ENCODE measurements at regions not wholly inside any gene's neighbourhood (a gene's known extent, or its start where the extent isn't known, plus 50 kb on each side); places are given as distances from the start of the nearest gene placed in this dataset.

DNA sequence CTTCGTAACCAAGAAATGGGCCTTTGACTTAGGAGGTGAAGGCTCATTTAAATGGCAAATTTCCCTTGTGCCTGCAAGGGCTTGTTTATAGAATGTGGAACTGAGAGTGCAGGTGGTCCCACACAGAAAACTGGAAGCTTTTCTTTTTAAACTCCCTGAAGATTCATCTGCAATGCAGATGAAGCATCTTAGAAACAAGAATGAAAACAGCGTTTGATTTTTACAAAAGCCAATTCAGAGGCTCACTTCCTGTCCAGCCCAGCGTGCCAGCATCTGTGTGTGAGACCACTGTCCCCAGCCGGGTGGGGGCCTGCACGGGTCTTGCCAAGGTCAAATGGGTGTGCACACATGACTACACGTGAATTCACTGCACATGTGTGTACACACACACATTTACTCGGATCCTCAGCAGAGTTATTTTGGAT is 94.7 kb downstream of the LINGO1 start:
- DNase-seq (no peak), ATAC-seq (ENCODE audit: low FRiP score in 2 of 2) (no peak)
- Histone ChIP-seq H3K36me3 (no peaks in the 10 kb centered on the region), H3K9me3 (no peaks in the 10 kb centered on the region), H3K27me3 (no peaks in the 10 kb centered on the region), H3K27ac (peak overlapping the region in 2 of 4 donors; percentile 11 to 76), H3K4me1 (peaks cover 11 to 36% (median 30%) of the 10 kb centered on the region in 4 donors), H3K4me3 (no peak overlapping the region)
- WGBS, 2 donors: 52 to 56% methylated on average over 7 of the region's 7 CpGs
- no peak for TF ChIP-seq POLR2AphosphoS5 (IDR thresholded peaks at IDR 0.05)
- TF ChIP-seq POLR2A (IDR thresholded peaks at IDR 0.05): no peak
- TF ChIP-seq, protein P1, sequence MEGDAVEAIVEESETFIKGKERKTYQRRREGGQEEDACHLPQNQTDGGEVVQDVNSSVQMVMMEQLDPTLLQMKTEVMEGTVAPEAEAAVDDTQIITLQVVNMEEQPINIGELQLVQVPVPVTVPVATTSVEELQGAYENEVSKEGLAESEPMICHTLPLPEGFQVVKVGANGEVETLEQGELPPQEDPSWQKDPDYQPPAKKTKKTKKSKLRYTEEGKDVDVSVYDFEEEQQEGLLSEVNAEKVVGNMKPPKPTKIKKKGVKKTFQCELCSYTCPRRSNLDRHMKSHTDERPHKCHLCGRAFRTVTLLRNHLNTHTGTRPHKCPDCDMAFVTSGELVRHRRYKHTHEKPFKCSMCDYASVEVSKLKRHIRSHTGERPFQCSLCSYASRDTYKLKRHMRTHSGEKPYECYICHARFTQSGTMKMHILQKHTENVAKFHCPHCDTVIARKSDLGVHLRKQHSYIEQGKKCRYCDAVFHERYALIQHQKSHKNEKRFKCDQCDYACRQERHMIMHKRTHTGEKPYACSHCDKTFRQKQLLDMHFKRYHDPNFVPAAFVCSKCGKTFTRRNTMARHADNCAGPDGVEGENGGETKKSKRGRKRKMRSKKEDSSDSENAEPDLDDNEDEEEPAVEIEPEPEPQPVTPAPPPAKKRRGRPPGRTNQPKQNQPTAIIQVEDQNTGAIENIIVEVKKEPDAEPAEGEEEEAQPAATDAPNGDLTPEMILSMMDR (IDR thresholded peaks at IDR 0.05): no peak
- TF ChIP-seq EP300 (IDR thresholded peaks at IDR 0.05): no peak

DNA sequence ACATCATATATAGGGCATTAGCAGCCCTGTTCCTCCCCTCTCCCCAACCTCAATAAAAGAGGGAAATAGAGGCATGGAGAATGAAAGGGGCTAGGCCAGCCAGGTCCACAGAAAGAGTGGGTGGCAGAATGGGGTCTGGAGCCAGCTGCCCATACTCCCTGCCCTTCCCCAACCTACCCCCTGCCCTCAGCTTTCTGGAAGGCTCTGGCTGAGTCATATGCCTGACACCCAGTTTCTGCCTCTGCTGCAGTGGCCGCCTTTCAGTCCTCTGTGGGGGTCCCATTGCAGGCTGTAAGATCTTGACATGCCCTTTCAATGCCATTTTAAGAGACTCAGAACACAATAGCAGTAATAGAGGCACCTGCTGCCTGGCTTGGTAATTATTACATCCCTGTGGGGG is 95.7 kb downstream of the LINGO1 start:
- no peak for TF ChIP-seq POLR2A (IDR thresholded peaks at IDR 0.05)
- TF ChIP-seq POLR2AphosphoS5 (IDR thresholded peaks at IDR 0.05): no peak
- TF ChIP-seq EP300 (IDR thresholded peaks at IDR 0.05): no peak
- TF ChIP-seq, protein P1 (IDR thresholded peaks at IDR 0.05): no peak
- ATAC-seq (ENCODE audit: low FRiP score in 2 of 2): no peak
- no peak for DNase-seq
- no peaks in the 10 kb centered on the region for H3K27me3 ChIP-seq
- H3K27ac ChIP-seq: no peak overlapping the region
- H3K9me3 ChIP-seq: no peaks in the 10 kb centered on the region
- peaks cover 6 to 30% (median 24%) of the 10 kb centered on the region in 4 donors for H3K4me1 ChIP-seq
- no peak overlapping the region for H3K4me3 ChIP-seq
- H3K36me3 ChIP-seq: no peaks in the 10 kb centered on the region
- 100% methylated on average over 1 of the region's 1 CpG for WGBS, 2 donors

DNA sequence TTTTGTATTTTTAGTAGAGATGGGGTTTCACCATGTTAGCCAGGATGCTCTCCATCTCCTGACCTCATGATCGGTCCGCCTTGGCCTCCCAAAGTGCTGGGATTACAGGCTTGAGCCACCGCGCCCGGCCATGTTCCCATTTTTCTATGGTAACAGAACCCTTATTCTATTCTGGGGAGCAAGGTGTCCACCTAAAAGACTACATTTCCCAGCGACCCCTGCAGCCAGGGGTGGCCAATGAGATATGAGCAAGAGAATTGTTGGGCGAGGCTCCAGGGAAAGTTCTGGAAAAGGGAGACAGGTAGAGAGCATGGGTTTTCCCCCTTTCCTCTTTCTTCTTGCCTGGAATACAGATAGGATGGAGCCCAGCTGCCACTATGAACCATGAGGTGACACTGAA is 96.9 kb downstream of the LINGO1 start:
- Histone ChIP-seq H3K4me3 (no peak overlapping the region), H3K27ac (no peak overlapping the region), H3K36me3 (no peaks in the 10 kb centered on the region), H3K9me3 (no peaks in the 10 kb centered on the region), H3K27me3 (no peaks in the 10 kb centered on the region), H3K4me1 (peaks cover 6 to 21% (median 17%) of the 10 kb centered on the region in 4 donors)
- WGBS, 2 donors: 93 to 96% methylated on average over 7 of the region's 7 CpGs
- TF ChIP-seq POLR2A (IDR thresholded peaks at IDR 0.05) (no peak), POLR2AphosphoS5 (IDR thresholded peaks at IDR 0.05) (no peak), EP300 (IDR thresholded peaks at IDR 0.05) (no peak)
- TF ChIP-seq, protein P1 (IDR thresholded peaks at IDR 0.05): no peak
- ATAC-seq (ENCODE audit: low FRiP score in 2 of 2) (no peak), DNase-seq (no peak)

All from upper lobe of left lung (tissue), 6 donors.